ENCODE measurements at regions not wholly inside any gene's neighbourhood (a gene's known extent, or its start where the extent isn't known, plus 50 kb on each side); places are given as distances from the start of the nearest gene placed in this dataset.

- no peak overlapping the region for H3K4me3 ChIP-seq
- no peak for DNase-seq (ENCODE audit: extremely low spot score)
- H3K4me1 ChIP-seq = no peaks in the 10 kb centered on the region
- intact Hi-C loops (cut with DNase I) = no loop called here
- TF ChIP-seq POLR2A (IDR thresholded peaks at IDR 0.05; ENCODE audit: low read depth) = no peak
- TF ChIP-seq EP300 (IDR thresholded peaks at IDR 0.05) = no peak
- no peak for TF ChIP-seq CTCF (IDR thresholded peaks at IDR 0.05)
- no peak for TF ChIP-seq POLR2AphosphoS5 (IDR thresholded peaks at IDR 0.05)
- peaks cover 0 to 27% (median 15%) of the 10 kb centered on the region in 4 donors for H3K9me3 ChIP-seq
- no peaks in the 10 kb centered on the region for H3K27me3 ChIP-seq
- no peak overlapping the region for H3K27ac ChIP-seq (replicated peaks in 1 of 4)
- H3K36me3 ChIP-seq = no peaks in the 10 kb centered on the region
These were observed 383.0 kb downstream of the PMP22 start for GRCh38 chr17:14882131-14882530.

- no peak overlapping the region for H3K4me3 ChIP-seq
- no peak overlapping the region for H3K27ac ChIP-seq (replicated peaks in 1 of 4)
- H3K9me3 ChIP-seq = no peaks in the 10 kb centered on the region
- WGBS = 82% methylated on average over 5 of the region's 5 CpGs
- intact Hi-C loops (cut with DNase I) = no loop called here
- TF ChIP-seq POLR2A (IDR thresholded peaks at IDR 0.05; ENCODE audit: low read depth) (no peak), CTCF (IDR thresholded peaks at IDR 0.05) (no peak), POLR2AphosphoS5 (IDR thresholded peaks at IDR 0.05) (no peak), EP300 (IDR thresholded peaks at IDR 0.05) (no peak)
- no peak for DNase-seq (ENCODE audit: extremely low spot score)
- H3K4me1 ChIP-seq = no peaks in the 10 kb centered on the region
- H3K36me3 ChIP-seq = no peaks in the 10 kb centered on the region
- H3K27me3 ChIP-seq = no peaks in the 10 kb centered on the region
These were observed 389.3 kb downstream of the PMP22 start for GRCh38 chr17:14875557-14876412.

GRCh38 chr17:14873996-14874395 lies 391.1 kb downstream of the PMP22 start:
- TF ChIP-seq POLR2A (IDR thresholded peaks at IDR 0.05; ENCODE audit: low read depth) = no peak
- TF ChIP-seq POLR2AphosphoS5 (IDR thresholded peaks at IDR 0.05) = no peak

GRCh38 chr17:14873540-14873939 lies 391.6 kb downstream of the PMP22 start:
- H3K36me3 ChIP-seq = no peaks in the 10 kb centered on the region

More at GRCh38 chr17:14873996-14874395, 391.1 kb downstream of the PMP22 start:
- WGBS = 80% methylated on average over 4 of the region's 4 CpGs
- H3K4me3 ChIP-seq = no peak overlapping the region
- H3K27me3 ChIP-seq = no peaks in the 10 kb centered on the region
- intact Hi-C loops (cut with DNase I) = no loop called here
- H3K27ac ChIP-seq (replicated peaks in 1 of 4) = no peak overlapping the region
- no peaks in the 10 kb centered on the region for H3K4me1 ChIP-seq
- H3K36me3 ChIP-seq = no peaks in the 10 kb centered on the region
- DNase-seq (ENCODE audit: extremely low spot score) = no peak
- no peaks in the 10 kb centered on the region for H3K9me3 ChIP-seq

More at GRCh38 chr17:14873540-14873939, 391.6 kb downstream of the PMP22 start:
- Histone ChIP-seq H3K27ac (replicated peaks in 1 of 4) (no peak overlapping the region), H3K4me3 (no peak overlapping the region), H3K9me3 (no peaks in the 10 kb centered on the region), H3K4me1 (no peaks in the 10 kb centered on the region), H3K27me3 (no peaks in the 10 kb centered on the region)
- intact Hi-C loops (cut with DNase I) = no loop called here
- WGBS = 83% methylated on average over 3 of the region's 3 CpGs
- no peak for DNase-seq (ENCODE audit: extremely low spot score)
- TF ChIP-seq POLR2AphosphoS5 (IDR thresholded peaks at IDR 0.05) = no peak
- TF ChIP-seq EP300 (IDR thresholded peaks at IDR 0.05) = no peak
- TF ChIP-seq CTCF (IDR thresholded peaks at IDR 0.05) = no peak
- TF ChIP-seq POLR2A (IDR thresholded peaks at IDR 0.05; ENCODE audit: low read depth) = no peak

All from esophagus muscularis mucosa (tissue), 4 donors.